PC-3 (cell line): ENCODE measurements at regions not wholly inside any gene's neighbourhood (a gene's known extent, or its start where the extent isn't known, plus 50 kb on each side); places are given as distances from the start of the nearest gene placed in this dataset.

Source experiments
- ATAC-seq: fragments of 200-7000 bp; cut with Tn5 transposase; 2 replicates; pipeline ENCODE4 v1.9.1; 2020; ENCODE audit warnings: mild to moderate bottlenecking, moderate library complexity
- BruUV-seq: library from RNA; stranded (reverse); fragments of 400-500 nt; replicated peaks from 2 replicates; lab custom pipeline; 2021; lab: Mats Ljungman, UMichigan
- CTCF ChIA-PET: fragments of 300-600 bp; sonication (Branson Sonifier 250); formaldehyde crosslinking; loops from one replicate; lab custom pipeline; 2022; ENCODE audit warnings: antibody characterized with exemption; lab: Charles Lee
- POLR2A ChIA-PET: fragments of 300-600 bp; sonication (Branson Sonifier 250); formaldehyde crosslinking; loops from one replicate; lab custom pipeline; 2022; ENCODE audit warnings: antibody characterized with exemption; ENCODE audit not compliant: unreplicated experiment; lab: Charles Lee
- DNase-seq: peaks from one replicate; pipeline ENCODE4 v3.0.0-alpha.2; 2015
- H2AFZ ChIP-seq: fragments of 300-600 bp; sonication (generic); 2 replicates; pipeline ENCODE4 v1.6.0; 2016; ENCODE audit warnings: antibody characterized with exemption, low read length
- H3F3A ChIP-seq: fragments of 300-600 bp; sonication (generic); one replicate; pipeline ENCODE4 v1.6.0; 2017; ENCODE audit warnings: antibody characterized with exemption, low read length, control low read depth, mild to moderate bottlenecking; ENCODE audit not compliant: unreplicated experiment
- H3K27ac ChIP-seq: fragments of 300-600 bp; sonication (generic); 2 replicates; pipeline ENCODE4 v1.5.1; 2016; ENCODE audit warnings: mild to moderate bottlenecking, low read length
- H3K27me3 ChIP-seq: fragments of 300-600 bp; sonication (generic); 2 replicates; pipeline ENCODE4 v1.6.1; 2016; ENCODE audit warnings: low read length, mixed read lengths
- H3K36me3 ChIP-seq: fragments of 300-600 bp; sonication (generic); 2 replicates; pipeline ENCODE4 v1.6.1; 2016; ENCODE audit warnings: low read depth, mixed run types, low read length, mixed read lengths
- H3K4me1 ChIP-seq: fragments of 300-600 bp; sonication (generic); 2 replicates; pipeline ENCODE4 v1.5.1; 2016; ENCODE audit warnings: low read length; ENCODE audit not compliant: insufficient read depth
- H3K4me2 ChIP-seq: fragments of 300-600 bp; sonication (generic); 2 replicates; pipeline ENCODE4 v1.6.0; 2016; ENCODE audit warnings: low read length
- H3K4me3 ChIP-seq: fragments of 300-600 bp; sonication (generic); 2 replicates; pipeline ENCODE4 v1.5.1; 2016; ENCODE audit warnings: mild to moderate bottlenecking, low read length, mixed read lengths
- H3K79me2 ChIP-seq: fragments of 300-600 bp; sonication (generic); 2 replicates; pipeline ENCODE4 v1.6.1; 2017; ENCODE audit warnings: low read length, mixed read lengths
- H3K9ac ChIP-seq: fragments of 300-600 bp; sonication (generic); 2 replicates; pipeline ENCODE4 v1.6.0; 2016; ENCODE audit warnings: mild to moderate bottlenecking, low read length
- H3K9me2 ChIP-seq: fragments of 300-600 bp; sonication (generic); replicated peaks from 2 replicates; pipeline ENCODE4 v1.6.1; 2016; ENCODE audit warnings: mixed run types, low read length, mixed read lengths
- H3K9me3 ChIP-seq: fragments of 300-600 bp; sonication (generic); 2 replicates; pipeline ENCODE4 v1.6.1; 2016; ENCODE audit warnings: low read length, mixed read lengths
- H4K20me1 ChIP-seq: fragments of 300-600 bp; sonication (generic); 2 replicates; pipeline ENCODE4 v1.6.1; 2016; ENCODE audit warnings: low read length, mixed read lengths
- CTCF ChIP-seq: fragments of 300-600 bp; sonication (generic); conservative IDR thresholded peaks from 2 replicates; pipeline ENCODE4 v1.5.1; 2017; ENCODE audit warnings: antibody characterized with exemption, low read depth, mild to moderate bottlenecking, low read length
- EZH2 ChIP-seq: fragments of 300-600 bp; sonication (generic); IDR thresholded peaks from one replicate; pipeline ENCODE4 v1.6.1; 2017; ENCODE audit warnings: antibody characterized with exemption, mild to moderate bottlenecking, low read length; ENCODE audit not compliant: unreplicated experiment
- EZH2phosphoT487 ChIP-seq: fragments of 300-600 bp; sonication (generic); IDR thresholded peaks from 2 replicates; pipeline ENCODE4 v1.6.1; 2018; ENCODE audit warnings: mild to moderate bottlenecking, antibody characterized with exemption, low read length, borderline replicate concordance
- intact Hi-C: fragments of 100-400 bp; cut with micrococcal nuclease; formaldehyde crosslinking; loops from 2 replicates; pipeline ENCODE4 v1.9.0; 2023

GRCh38 chr10:111725050-111725449, 458.5 kb downstream of the GPAM start:
- no peaks in the 10 kb centered on the region for H3K27me3 ChIP-seq
- H3K9ac ChIP-seq, result no peak overlapping the region
- no peak overlapping the region for H3K4me3 ChIP-seq
- ATAC-seq (no peak), DNase-seq (no peak)
- no peak overlapping the region for H3K4me2 ChIP-seq
- no peaks in the 10 kb centered on the region for H3K36me3 ChIP-seq
- no peaks in the 10 kb centered on the region for H3K9me3 ChIP-seq
- ChIA-PET CTCF (no interaction called here), POLR2A (no interaction called here)
- H3K4me1 ChIP-seq, result no peaks in the 10 kb centered on the region
- no peak overlapping the region for H2AFZ ChIP-seq
- H3K9me2 ChIP-seq, result no peaks in the 10 kb centered on the region
- no peaks in the 10 kb centered on the region for H3F3A ChIP-seq
- H4K20me1 ChIP-seq, result no peaks in the 10 kb centered on the region
- intact Hi-C loops, result no loop called here
- H3K79me2 ChIP-seq, result no peaks in the 10 kb centered on the region
- no TSS peak for BruUV-seq
- H3K27ac ChIP-seq, result no peak overlapping the region
- TF ChIP-seq CTCF (no peak), EZH2 (no peak), EZH2phosphoT487 (no peak)

- no peak overlapping the region for H2AFZ ChIP-seq
- no peak overlapping the region for H3K4me3 ChIP-seq
- DNase-seq (no peak), ATAC-seq (no peak)
- H3F3A ChIP-seq, result no peaks in the 10 kb centered on the region
- H3K9ac ChIP-seq, result no peak overlapping the region
- no peak overlapping the region for H3K27ac ChIP-seq
- H3K4me2 ChIP-seq, result no peak overlapping the region
- intact Hi-C loops, result no loop called here
- no peaks in the 10 kb centered on the region for H3K27me3 ChIP-seq
- H4K20me1 ChIP-seq, result no peaks in the 10 kb centered on the region
- no peaks in the 10 kb centered on the region for H3K36me3 ChIP-seq
- no TSS peak for BruUV-seq
- no peaks in the 10 kb centered on the region for H3K4me1 ChIP-seq
- H3K9me2 ChIP-seq, result no peaks in the 10 kb centered on the region
- ChIA-PET POLR2A (no interaction called here), CTCF (no interaction called here)
- TF ChIP-seq EZH2phosphoT487 (no peak), CTCF (no peak), EZH2 (no peak)
- H3K9me3 ChIP-seq, result no peaks in the 10 kb centered on the region
- no peaks in the 10 kb centered on the region for H3K79me2 ChIP-seq
Observed at GRCh38 chr10:111732166-111732785, 451.3 kb downstream of the GPAM start.

- no peaks in the 10 kb centered on the region for H3F3A ChIP-seq
- H3K9ac ChIP-seq, result no peak overlapping the region
- H2AFZ ChIP-seq, result no peak overlapping the region
- no peaks in the 10 kb centered on the region for H3K9me2 ChIP-seq
- no peak for TF ChIP-seq CTCF
- no peak for TF ChIP-seq EZH2phosphoT487
- no peak for TF ChIP-seq EZH2
- ChIA-PET POLR2A (no interaction called here), CTCF (no interaction called here)
- no peaks in the 10 kb centered on the region for H3K36me3 ChIP-seq
- no TSS peak for BruUV-seq
- DNase-seq (no peak), ATAC-seq (no peak)
- intact Hi-C loops, result no loop called here
- H3K79me2 ChIP-seq, result no peaks in the 10 kb centered on the region
- H3K27ac ChIP-seq, result no peak overlapping the region
- H3K27me3 ChIP-seq, result no peaks in the 10 kb centered on the region
- H3K4me2 ChIP-seq, result no peak overlapping the region
- no peaks in the 10 kb centered on the region for H3K9me3 ChIP-seq
- no peak overlapping the region for H3K4me3 ChIP-seq
- H4K20me1 ChIP-seq, result no peaks in the 10 kb centered on the region
- H3K4me1 ChIP-seq, result no peaks in the 10 kb centered on the region
Observed at GRCh38 chr10:111739125-111739873, 444.3 kb downstream of the GPAM start.
